ENCODE measurements at regions not wholly inside any gene's neighbourhood (a gene's known extent, or its start where the extent isn't known, plus 50 kb on each side); places are given as distances from the start of the nearest gene placed in this dataset.

DNA sequence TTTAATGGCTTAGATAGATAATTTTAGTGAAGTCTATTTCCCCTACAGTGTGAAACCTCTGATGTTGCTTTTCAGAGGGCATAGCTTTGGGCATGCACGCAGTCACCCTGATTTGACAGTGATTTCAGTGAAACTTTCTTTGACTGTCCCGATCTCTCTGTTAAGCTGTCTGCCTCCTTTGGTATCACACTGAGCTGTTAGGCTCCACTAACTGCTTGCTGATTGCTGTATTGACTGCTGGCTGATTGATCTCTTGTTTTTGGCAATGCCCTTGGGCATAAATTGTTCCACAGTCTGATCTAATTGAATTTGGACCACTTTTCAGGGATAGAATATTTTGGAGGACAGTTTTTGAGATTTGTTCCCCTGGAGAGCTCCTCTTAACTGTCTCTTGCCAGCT, 68.5 kb upstream of the CCDC54 start:
- no peak for FAIRE-seq

DNA sequence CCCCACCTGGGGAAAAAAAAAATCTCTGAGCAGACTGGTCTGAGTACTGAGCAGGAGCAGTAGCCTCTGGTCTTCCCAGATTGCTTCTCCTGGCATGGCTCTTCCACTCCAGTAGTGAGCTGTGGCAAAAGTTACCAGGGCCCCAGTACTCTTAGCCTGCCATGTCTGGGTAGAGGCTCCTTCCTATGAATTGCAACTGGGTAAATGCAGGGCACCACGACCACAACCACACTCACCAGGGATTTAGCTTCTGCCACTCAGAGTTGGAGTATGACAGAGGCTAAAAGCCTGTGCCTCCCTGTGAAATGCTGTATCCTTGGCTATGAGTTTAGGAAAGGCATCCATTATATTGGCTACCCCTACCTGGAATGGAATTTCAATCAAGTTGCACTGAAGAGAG, 67.9 kb upstream of the CCDC54 start:
- FAIRE-seq, result no peak

DNA sequence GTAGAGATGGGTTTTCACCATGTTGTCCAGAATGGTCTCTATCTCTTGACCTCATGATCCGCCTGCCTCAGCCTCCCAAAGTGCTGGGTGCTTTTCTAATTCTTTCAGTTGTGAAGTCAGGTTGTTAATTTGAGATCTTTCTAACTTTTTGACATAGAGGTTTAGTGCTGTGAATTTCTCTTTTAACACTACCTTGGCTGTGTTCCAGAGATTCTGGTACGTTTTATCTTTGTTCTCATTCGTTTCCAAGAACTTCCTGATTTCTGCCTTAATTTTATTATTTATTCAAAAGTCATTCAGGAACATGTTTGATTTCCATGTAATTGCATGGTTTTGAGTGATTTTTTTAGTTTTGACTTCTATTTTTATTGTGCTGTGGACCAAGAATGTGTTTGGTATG, 63.5 kb upstream of the CCDC54 start:
- FAIRE-seq, result no peak

DNA sequence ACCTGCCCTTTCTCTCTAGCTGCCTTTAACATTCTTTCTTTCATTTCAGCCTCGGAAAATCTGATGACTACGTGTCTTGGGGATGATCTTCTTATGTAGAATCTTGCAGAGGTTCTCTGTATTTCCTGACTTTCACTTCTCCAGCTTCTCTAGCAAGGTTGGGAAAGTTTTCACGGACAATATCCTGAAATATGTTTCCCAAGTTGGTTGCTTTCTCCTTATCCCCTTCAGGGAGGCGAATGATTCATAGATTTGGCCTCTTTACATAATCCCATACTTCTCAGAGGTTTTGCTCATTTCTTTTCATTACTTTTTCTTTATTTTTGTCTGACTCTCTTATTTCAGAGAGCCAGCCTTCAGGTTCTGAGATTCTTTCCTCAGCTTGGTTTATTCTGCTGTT, 62.1 kb upstream of the CCDC54 start:
- FAIRE-seq, result no peak

DNA sequence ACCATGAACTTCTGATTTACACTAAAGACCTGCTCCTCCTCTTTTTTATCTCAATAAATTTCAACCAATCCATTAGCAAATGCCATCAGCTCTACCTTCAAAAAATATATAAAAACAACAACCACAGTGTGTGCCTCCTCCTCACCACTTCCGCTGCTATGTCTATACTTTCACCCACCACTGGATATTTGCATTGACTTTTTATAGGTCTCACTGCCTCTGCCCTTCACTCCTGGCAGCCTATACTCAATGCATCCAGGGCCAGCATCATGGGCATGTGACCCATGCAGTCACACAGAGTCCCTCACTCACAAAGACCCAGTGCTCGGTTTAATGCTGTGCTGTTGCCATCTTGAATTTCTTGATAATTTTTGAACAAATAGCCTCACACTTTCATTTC, 53.5 kb upstream of the CCDC54 start:
- no peak for FAIRE-seq

DNA sequence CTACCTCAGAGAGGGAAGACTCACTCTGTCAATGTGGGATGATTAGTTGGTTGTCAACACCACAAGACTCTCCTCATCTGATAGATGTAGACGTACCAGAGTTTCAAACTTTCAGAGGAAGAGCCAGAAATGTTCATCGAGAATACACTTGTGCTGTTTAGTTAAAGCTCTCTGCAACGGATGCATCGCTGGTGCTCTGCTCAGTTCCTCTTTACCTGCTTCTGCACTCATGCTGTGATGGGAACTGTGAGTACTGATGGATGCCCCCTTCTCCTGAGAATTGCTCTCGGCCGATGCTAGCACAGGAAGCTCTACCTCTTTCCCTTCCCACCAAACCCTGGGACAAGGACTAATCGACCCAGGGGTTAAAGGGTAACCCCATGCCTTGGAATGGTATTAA, 51.8 kb upstream of the CCDC54 start:
- no peak for FAIRE-seq

Data from endometrium (tissue), 2 donors.